Activated CD4-positive, CD25-positive, alpha-beta regulatory T cell treated with anti-CD3 and anti-CD28 coated beads, Interleukin-2, amount 50 U/mL, for 24 hours (primary cell): ENCODE measurements at regions not wholly inside any gene's neighbourhood (a gene's known extent, or its start where the extent isn't known, plus 50 kb on each side); places are given as distances from the start of the nearest gene placed in this dataset.
A peak's percentile ranks its signal among the peaks of the same experiment; 100 is the strongest.
"Not testable (repeated sequence)": the region's sequence is repeated elsewhere in the genome, so short reads cannot be mapped to it uniquely, and the experiment has no call there.

Experiments
- ATAC-seq, 2 donors: fragments of 150-1000 bp; cut with Tn5 transposase; one replicate each; pipeline ENCODE4 v1.10.0; 2021; ENCODE audit warnings: mild to moderate bottlenecking in 1 of 2, moderate library complexity in 1 of 2

DNA sequence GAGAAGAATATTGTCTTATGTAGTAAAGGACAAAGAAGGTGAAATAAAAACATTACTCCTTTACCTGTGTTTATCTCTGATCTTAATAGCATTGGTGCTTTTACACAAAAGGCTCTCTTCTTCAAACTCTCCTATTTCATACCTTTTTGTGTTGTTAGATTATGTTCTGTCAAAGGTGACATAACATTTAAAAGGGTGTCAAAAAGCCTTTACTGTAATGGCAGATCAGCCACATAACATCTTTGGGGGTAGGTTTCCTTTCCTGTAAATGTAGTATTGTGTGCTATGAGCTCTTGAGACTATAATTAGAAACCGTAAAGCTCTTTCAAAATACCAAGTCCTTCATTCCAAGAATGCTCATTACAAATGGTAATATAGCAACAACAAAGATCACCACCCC lies 400.1 kb downstream of the LNPK start:
- ATAC-seq: no peak

DNA sequence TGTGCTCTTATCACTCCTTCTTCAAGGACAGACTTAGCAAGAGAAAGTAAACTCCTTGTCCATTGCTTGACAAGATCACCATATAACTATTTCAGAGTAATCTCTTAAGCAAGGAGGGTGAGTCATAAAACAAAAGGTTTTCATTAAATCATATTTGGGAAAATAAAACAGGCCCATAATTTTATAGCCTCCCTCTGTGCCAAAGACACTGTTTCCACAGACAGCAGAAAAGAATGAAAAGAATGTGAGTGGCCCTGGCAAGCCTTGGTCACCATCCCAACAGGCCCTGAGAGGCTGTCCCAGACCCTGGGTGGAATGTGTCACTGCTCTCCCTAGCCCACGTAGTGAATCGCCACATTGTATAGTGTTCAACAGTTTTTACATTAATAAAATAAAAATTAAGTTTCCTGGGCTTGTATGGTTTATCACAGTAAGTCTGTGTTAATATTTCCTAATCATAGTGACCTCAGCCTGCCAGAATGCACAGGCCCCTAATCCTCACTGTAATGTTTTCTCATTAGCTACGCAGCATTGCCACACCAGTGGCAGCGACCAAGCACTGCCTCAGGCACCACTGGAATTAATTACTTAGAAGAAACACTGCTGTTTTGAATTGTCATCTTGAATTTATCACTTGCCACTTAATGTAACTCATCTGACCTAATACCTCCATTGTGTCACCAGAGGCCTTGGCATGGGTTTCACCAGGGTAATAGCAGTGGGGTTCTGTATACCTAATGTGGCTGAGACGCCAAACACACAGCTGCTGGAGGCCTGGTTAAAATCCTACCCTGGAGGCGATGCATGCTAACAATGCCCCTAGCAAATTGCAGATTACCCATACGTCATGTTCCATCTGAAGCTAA lies 401.9 kb downstream of the LNPK start:
- ATAC-seq: no peak

DNA sequence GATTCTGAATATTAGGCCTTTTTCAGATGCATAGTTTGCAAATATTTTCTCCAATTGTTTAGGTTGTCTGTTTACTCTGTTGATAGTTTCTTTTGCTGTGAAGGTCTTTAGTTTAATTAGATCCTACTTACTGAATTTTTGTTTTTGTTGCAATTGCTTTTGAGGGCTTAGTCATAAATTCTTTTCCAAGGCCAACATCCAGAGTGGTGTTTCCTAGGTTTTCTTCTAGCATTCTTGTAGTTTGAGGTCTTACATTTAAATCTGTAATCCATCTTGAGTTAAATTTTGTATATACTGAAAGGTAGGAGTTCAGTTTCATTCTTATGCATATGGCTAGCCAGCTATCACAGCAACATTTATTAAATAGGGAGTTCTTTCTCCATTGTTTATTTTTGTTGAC lies 404.8 kb downstream of the LNPK start:
- no peak for ATAC-seq

DNA sequence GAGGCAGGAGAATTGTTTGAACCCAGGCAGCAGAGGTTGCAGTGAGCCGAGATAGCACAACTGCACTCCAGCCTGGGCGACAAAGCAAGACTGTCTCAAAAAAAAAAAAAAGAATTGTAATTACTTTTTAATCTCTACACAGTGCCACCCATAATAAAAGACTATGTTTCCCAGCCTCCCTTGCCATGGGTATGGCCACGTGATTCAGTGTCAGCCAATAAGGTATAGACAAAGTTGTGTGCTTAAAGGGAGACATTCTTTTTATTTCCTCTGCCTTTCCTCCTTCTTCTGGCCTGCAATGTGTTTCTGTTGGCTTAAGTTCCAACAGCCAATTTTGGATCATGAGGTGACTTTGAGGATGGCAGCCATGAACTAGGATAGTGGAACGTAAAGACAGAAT lies 406.9 kb downstream of the LNPK start:
- ATAC-seq: no peak

DNA sequence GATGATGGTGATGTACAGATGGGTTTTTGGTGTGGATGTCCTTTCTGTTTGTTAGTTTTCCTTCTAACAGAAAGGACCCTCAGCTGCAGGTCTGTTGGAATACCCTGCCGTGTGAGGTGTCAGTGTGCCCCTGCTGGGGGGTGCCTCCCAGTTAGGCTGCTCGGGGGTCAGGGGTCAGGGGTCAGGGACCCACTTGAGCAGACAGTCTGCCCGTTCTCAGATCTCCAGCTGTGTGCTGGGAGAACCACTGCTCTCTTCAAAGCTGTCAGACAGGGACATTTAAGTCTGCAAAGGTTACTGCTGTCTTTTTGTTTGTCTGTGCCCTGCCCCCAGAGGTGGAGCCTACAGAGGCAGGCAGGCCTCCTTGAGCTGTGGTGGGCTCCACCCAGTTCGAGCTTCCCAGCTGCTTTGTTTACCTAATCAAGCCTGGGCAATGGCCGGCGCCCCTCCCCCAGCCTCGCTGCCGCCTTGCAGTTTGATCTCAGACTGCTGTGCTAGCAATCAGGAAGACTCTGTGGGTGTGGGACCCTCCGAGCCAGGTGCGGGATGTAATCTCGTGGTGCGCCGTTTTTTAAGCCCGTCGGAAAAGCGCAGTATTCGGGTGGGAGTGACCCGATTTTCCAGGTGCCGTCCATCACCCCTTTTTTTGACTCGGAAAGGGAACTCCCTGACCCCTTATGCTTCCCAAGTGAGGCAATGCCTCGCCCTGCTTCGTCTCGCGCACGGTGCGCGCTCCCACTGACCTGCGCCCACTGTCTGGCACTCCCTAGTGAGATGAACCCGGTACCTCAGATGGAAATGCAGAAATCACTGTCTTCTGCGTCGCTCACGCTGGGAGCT lies 408.2 kb downstream of the LNPK start:
- not testable (repeated sequence) for ATAC-seq

DNA sequence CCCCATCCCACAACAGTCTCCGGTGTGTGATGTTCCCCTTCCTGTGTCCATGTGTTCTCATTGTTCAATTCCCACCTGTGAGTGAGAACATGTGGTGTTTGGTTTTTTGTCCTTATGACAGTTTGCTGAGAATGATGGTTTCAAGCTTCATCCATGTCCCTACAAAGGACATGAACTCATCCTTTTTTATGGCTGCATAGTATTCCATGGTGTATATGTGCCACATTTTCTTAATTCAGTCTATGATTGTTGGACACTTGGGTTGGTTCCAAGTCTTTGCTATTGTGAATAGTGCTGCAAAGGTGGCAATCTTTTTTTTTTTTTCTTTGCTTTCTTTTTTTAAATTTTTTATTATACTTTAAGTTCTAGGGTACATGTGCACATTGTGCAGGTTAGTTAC lies 406.7 kb upstream of the ATP5MC3 start:
- not testable (repeated sequence) for ATAC-seq

DNA sequence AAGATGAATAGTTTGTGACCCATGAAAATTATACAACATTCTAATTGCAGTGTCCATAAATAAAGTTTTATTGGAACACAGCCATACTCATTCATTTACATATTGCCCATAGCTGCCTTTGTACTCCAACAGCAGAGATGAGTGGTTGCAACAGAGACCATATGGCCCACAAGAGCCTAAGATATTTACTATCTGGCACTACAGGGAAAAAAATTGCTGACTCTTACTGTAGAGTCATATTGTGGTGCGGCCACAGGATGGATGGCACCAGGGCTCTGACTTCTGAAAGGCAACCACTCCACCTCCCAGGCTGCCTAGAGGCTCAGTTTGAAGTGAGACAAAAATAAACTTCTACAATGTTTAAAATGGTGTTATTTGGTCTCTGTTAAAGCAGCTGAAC lies 404.0 kb upstream of the ATP5MC3 start:
- no peak for ATAC-seq

DNA sequence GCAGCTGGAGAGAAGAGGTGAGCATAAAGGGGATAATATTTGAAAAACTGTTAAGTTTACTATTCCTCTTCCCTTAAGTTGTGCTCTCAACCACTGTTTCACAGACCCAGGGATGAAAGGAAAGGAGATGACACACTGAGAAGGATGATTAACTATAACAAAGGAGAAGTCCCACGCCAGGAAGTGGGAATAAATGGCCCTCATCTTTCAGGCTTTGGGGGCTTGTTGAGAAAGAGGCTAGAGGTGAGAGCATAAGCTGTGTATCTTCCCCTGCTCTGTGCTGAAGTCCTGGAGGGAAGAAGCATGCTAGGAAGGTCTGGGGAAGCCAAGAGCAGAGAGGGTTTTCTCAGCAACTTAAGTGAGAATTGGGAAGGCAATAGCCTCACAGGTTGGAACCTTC lies 399.1 kb upstream of the ATP5MC3 start:
- no peak for ATAC-seq

DNA sequence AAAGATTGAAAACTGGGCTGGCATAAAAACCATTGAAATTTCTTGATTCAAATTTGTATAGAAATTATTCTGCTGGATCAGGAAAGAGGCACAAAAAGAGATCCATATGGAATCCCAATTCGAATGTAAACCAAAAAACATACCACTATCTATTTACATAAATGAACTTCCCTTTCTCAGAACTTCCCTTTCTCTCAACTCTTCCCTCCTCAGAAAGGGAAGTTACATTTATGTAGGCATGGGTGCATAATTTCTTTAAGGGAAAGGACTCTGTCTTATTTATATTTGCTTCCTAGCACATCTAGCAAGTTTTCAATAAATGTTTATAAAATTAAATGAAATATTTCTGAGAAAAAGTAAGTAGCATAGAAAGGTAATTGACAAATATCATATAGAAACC lies 398.1 kb upstream of the ATP5MC3 start:
- no peak for ATAC-seq

DNA sequence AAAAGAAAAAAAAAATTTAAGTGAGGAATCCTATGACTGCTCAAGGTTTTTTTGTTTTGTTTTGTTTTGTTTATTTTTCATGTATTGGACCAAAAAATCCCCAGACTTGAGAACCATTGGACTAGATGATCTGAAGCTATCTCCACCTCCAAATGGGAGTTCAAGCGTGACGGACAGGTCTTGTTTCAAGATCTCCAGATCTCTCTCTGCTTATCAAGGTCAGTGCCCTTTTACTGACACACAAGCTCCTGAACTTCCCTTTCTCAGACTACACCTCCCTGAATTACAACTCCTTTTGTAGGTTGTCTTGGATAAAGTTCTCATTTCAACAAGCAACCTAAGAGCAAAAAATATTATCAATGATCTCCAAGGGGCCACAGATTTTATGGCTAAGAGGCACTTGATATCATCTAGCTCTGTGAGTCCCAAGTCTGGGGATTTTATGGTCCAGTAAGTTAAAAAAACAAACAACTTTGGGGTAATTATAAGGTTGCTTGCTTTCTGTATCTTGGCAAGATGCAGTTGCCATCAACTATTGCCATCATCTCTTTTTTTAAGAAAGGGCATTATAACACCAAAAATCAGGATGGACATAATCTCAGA lies 396.0 kb upstream of the ATP5MC3 start:
- no peak for ATAC-seq

DNA sequence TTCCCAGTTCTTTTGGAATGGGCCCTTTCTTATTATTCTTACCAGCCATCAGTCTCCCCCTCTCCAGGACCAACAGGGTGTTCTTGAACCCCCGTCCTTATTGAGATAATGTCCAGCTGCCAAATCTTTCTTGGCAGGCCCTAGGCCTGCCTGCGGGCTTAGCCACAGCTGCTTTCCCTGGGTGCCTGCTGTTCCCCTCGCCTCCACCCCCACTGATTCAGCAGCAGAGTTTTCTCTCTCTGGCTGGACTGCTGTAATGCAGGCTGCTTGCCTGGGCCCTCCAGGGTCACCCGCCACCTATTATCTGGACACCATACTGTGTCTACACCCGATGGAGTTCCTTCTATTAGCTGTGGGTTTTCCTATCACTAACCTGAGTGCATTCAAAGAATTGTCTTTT lies 395.4 kb upstream of the ATP5MC3 start:
- no peak for ATAC-seq

DNA sequence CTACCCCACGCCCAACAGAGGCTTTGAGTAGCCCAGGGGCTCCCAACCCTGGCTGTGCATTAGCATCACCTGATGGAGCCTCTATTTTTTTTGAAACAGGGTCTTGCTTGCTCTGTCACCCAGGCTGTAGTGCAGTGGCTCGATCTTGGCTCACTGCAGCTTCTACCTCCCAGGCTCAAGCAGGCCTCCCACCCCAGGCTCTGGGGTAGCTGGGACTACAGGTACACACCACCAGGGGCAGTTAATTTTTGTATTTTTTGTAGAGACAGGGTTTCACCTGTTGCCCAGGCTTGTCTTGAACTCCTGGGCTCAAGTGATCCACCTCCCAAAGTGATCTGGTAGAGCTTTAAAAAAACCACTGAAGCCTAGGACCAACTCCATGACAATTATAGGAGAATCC lies 394.8 kb upstream of the ATP5MC3 start:
- ATAC-seq: no peak

DNA sequence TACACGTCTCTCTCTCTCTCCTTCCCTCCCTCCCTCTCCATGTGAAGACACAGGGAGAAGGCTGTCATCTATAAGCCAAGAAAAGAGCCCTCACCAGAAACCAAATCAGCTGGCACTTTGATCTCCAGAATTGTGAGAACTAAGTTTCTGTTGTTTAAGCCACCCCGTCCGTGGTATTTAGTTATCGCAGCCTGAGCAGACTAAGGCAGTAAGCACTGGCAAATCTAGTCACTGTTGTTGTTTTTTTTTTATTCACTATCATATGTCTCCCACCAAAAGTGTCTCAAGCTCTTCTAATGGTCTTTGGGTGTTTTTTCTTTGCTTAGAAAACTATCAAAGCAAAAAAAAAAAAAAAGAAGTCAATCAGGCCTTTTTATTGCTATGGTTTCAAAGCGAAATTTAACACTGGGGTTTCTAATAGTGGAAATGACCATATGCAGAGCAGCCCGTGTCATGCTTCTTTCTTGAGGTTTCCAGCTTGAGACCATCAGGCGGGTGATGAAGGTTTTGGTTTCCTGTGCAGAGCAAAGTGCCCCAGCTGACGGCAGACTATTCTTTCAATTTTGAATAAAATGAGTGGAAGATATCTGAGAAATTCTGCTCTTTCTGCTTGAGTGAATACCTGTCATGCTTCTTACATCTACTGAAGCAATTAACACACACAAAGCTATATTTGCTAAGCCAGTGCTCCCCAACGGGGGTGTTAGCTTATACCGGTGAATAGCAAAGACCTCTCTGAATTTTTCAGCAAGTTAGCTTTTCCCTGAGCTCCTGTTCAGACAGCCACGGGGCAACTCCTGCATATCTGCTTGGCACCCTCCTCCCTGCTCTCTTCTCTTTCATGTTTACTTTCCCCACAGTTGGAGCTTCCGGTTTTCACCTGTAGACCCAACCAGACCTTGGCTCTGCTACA lies 394.1 kb upstream of the ATP5MC3 start:
- ATAC-seq: peak in 1 of 2 donors; percentile 41

DNA sequence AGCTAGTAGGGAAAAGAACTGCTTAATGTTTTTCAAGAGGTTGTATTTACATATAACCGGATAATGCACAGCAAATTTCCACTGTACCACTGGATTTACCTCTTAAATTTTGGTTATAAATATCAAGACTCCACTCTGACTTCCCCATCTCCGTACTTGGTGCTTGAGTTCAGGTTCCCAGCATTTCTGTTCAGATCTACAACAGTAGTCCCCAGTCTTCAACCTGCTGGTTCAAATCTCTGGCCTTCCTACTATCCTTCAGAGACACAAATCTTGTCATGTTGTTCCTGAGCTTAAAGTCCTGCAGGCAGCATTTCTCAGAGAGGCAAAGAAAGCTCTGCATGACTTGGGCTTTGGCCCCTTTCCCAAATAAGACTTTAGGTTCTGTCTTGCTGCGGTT lies 392.6 kb upstream of the ATP5MC3 start:
- ATAC-seq: no peak

DNA sequence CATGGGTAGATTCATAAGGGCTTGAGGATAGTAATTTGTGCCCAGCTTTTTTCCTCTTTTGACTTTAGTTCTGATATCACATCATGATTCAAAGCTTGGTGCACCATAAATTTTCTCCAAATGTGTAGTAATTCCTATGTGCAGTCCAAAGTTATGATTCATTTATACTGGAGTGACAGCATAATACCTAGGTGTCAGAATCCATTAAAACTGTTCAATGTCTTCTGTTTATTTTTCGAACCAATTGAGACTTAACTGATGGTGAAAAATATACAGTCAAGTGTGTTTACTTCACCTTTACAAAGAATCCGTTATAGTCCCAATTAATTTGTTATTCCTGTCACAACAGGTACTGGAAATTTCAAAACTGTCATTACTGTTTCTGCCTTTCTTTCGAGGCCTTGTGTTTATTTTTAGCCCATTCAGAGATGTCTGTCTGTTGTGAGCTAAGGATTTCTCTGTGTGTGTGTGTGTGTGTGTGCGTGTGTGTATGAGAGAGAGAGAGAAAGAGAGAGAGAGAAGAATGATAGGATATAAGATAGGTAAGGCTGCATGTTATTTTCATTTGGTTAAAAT lies 389.7 kb upstream of the ATP5MC3 start:
- no peak for ATAC-seq

DNA sequence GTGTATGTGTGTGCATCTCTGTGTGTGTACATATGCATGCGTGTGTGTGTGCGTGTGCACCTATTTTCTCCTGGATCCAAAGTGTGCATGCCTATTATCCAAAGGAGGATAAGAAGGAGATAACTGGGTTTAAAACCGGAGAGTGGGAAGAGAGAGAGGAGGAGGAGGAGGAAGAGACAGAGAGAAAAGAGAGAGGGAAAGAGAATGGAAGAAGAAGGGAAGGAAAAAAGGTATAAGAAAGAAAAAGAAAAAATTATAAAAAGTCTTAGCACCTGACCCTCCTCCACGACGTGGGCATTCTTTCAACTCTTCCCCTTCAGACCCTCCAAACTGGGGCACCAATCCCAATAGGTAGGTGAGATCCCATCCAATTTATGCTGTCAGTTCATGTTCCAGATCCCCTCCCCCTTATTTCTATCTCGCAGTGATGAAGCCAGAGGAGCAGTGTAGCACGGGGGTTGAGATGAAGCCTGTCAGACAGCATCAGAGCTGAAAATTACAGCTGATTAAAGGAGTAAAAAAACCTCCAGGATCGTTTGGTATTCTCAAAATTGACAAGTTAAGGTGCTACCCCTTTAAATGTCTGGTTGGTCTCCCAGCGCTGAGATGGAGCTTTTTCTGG lies 386.7 kb upstream of the ATP5MC3 start:
- ATAC-seq: no peak

DNA sequence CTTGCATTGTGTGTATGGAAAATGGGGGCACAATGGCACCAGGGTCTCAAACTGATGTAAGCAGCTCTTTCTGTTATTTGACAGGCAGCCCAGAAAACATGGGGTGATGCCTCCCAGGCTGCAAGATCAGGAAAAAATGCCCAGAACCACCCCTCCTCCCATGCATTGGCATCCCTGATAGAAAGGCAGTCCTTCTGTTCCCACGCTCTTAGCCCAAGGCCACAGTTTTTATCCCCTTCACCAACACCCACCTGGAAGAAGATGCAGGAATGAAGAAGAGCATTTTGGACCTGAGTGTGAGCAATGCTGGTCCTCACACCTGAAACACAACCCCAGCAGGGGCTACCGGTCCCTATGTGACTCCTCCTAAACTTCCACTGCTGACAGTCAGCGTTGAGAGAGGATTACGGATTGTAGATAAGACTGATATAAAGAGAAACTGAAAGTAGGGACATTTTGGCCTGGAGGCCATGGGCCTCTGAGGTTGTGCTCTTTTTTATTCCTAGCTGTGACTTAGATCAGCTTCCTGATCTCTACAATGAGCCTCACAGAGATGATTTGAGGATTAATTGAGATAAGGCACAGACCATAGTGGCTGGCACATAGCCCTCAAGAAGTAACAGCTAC lies 386.0 kb upstream of the ATP5MC3 start:
- ATAC-seq: no peak

DNA sequence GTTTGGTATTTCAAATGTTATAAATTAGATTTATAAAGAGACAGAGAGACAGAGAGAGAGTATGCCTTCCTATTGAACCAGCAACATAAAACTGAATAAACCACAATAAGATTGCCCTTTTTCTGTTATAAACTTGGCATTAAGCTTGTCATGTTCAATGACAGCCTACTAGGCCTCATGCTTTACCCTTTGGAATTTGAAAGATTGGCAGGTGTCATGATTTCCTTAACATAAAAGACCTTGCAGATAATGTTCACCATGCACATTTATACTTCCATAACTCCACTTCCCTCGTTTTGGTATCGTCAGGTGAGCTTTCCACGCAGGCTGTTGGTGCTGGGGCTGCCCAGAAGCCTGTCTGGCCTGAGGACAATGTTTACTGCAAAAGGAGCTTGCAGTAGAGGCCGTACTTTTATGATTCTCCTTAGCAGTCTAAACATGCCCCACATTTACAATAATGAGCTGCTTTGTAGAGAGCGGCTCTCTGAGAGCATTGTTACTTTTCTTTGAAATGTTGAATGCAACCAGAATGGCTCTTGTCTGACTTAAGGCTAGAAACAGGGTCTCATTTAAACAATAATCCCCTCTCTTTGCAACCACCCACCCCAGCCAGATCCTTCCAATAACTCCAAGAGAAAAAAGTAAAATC lies 379.1 kb upstream of the ATP5MC3 start:
- ATAC-seq: no peak

DNA sequence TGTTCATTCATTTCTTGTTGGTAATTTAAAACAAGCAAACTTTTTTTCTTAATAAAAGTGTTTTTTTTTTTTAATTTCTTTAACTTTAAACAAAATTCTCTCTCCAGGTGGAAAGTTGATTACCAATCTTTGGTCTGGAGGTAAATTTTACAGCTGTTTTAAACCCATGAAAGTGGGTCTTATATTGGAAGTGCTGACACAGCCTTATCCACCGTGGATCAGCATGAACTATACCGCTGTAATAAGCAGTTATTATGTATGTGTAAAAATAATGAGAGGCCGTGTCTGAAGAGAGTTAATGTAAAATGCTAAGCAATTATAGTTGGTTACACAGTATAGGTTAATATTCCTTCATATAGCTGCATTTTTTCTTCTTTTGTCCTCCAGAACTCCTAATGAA lies 378.1 kb upstream of the ATP5MC3 start:
- no peak for ATAC-seq

DNA sequence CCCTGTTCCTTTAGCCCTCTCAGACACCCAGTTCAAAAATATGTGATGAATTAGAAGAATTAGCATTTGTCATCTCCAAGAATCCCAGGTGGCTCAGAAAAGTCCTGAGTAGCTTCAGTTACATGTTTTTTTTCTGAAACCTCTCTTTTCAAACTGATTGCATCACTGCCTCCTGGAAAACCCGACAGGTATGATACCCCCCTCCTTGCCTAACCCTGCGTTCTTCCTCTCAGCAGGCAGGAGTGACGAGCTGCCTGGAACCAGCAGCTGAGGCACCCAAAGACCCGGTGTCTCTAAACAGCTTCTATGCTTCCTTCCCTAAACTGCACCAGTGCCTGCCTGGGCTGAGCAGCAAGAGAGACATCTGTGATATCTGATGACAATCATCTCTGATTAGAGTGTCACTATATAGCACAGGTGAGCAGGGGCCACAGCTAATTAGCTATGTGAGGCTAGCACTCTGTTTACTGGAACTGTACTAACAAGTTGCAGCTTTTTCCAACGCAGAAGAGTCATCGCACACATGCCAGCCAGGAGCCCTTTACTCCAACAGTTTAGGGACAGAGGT lies 376.4 kb upstream of the ATP5MC3 start:
- no peak for ATAC-seq
